Limb (tissue), 2 donors: ENCODE measurements at regions not wholly inside any gene's neighbourhood (a gene's known extent, or its start where the extent isn't known, plus 50 kb on each side); places are given as distances from the start of the nearest gene placed in this dataset.
"Not testable (repeated sequence)": the region's sequence is repeated elsewhere in the genome, so short reads cannot be mapped to it uniquely, and the experiment has no call there.

Experiments used
- DNase-seq, 2 donors: peaks; one replicate each; pipeline ENCODE4 v3.0.0-alpha.2; 2016; ENCODE audit errors: extremely low spot score in 2 of 2

- DNase-seq: no peak
Measured at GRCh38 chr5:7078101-7078500, 317.8 kb upstream of the ADCY2 start.

GRCh38 chr5:7078901-7079300, 317.0 kb upstream of the ADCY2 start:
- no peak for DNase-seq

GRCh38 chr5:7080501-7080900, 315.4 kb upstream of the ADCY2 start:
- no peak for DNase-seq

- DNase-seq: no peak
Measured at GRCh38 chr5:7087719-7088297, 308.1 kb upstream of the ADCY2 start.

GRCh38 chr5:7088849-7089248, 307.1 kb upstream of the ADCY2 start:
- DNase-seq: no peak

GRCh38 chr5:7094626-7095025, 301.3 kb upstream of the ADCY2 start:
- DNase-seq: peak in 1 of 2 donors; percentile 18

GRCh38 chr5:7096294-7096693, 299.6 kb upstream of the ADCY2 start:
- no peak for DNase-seq

GRCh38 chr5:7105358-7105757, 290.6 kb upstream of the ADCY2 start:
- DNase-seq: no peak

GRCh38 chr5:7117961-7118360, 278.0 kb upstream of the ADCY2 start:
- DNase-seq: no peak

GRCh38 chr5:7131680-7132079, 264.3 kb upstream of the ADCY2 start:
- no peak for DNase-seq

- no peak for DNase-seq
Measured at GRCh38 chr5:7146886-7147285, 249.1 kb upstream of the ADCY2 start.

GRCh38 chr5:7157083-7157482, 238.9 kb upstream of the ADCY2 start:
- no peak for DNase-seq

GRCh38 chr5:7169240-7169878, 226.6 kb upstream of the ADCY2 start:
- no peak for DNase-seq

- not testable (repeated sequence) for DNase-seq
Measured at GRCh38 chr5:7170785-7171184, 225.2 kb upstream of the ADCY2 start.

- no peak for DNase-seq
Measured at GRCh38 chr5:7179364-7179763, 216.6 kb upstream of the ADCY2 start.

- DNase-seq: no peak
Measured at GRCh38 chr5:7181841-7182240, 214.1 kb upstream of the ADCY2 start.

GRCh38 chr5:7185742-7186141, 210.2 kb upstream of the ADCY2 start:
- DNase-seq: no peak

- DNase-seq: no peak
Measured at GRCh38 chr5:7186818-7187217, 209.1 kb upstream of the ADCY2 start.

- DNase-seq: no peak
Measured at GRCh38 chr5:7190712-7191250, 205.2 kb upstream of the ADCY2 start.

- no peak for DNase-seq
Measured at GRCh38 chr5:7192016-7192415, 203.9 kb upstream of the ADCY2 start.

- no peak for DNase-seq
Measured at GRCh38 chr5:7202846-7203245, 193.1 kb upstream of the ADCY2 start.

- DNase-seq: no peak
Measured at GRCh38 chr5:7207979-7208378, 188.0 kb upstream of the ADCY2 start.

- DNase-seq: no peak
Measured at GRCh38 chr5:7208938-7209337, 187.0 kb upstream of the ADCY2 start.
